ENCODE measurements at regions not wholly inside any gene's neighbourhood (a gene's known extent, or its start where the extent isn't known, plus 50 kb on each side); places are given as distances from the start of the nearest gene placed in this dataset.

DNA sequence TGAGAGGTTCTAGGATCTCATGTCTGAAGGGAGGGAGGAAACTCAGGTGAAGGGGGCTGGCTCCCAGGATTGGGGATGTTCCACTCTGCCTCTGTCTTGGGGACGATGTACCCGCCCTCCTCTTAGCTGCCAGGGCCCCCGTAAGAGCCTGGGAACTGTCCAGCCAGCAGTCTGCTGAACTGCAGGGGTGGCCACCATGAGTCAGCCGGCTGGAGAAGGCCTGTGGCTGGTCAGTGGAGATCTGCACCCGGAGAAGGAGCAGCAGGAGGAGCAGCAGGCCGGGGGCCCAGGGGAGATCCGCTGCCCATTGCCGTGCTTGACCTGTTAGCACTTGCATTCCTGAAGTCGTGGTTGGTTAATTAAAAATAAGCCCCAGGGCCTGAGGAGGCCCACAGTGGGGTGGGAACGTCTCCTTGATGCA lies 180.3 kb downstream of the TFCP2L1 start:
- no peak for DNase-seq (ENCODE audit: low read depth)
- H3K4me3 ChIP-seq (ENCODE audit: low read depth, low read length), result no peak overlapping the region
- TF ChIP-seq, protein P1, sequence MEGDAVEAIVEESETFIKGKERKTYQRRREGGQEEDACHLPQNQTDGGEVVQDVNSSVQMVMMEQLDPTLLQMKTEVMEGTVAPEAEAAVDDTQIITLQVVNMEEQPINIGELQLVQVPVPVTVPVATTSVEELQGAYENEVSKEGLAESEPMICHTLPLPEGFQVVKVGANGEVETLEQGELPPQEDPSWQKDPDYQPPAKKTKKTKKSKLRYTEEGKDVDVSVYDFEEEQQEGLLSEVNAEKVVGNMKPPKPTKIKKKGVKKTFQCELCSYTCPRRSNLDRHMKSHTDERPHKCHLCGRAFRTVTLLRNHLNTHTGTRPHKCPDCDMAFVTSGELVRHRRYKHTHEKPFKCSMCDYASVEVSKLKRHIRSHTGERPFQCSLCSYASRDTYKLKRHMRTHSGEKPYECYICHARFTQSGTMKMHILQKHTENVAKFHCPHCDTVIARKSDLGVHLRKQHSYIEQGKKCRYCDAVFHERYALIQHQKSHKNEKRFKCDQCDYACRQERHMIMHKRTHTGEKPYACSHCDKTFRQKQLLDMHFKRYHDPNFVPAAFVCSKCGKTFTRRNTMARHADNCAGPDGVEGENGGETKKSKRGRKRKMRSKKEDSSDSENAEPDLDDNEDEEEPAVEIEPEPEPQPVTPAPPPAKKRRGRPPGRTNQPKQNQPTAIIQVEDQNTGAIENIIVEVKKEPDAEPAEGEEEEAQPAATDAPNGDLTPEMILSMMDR (conservative IDR thresholded peaks at IDR 0.05; ENCODE audit: low read depth, low read length), result no peak

DNA sequence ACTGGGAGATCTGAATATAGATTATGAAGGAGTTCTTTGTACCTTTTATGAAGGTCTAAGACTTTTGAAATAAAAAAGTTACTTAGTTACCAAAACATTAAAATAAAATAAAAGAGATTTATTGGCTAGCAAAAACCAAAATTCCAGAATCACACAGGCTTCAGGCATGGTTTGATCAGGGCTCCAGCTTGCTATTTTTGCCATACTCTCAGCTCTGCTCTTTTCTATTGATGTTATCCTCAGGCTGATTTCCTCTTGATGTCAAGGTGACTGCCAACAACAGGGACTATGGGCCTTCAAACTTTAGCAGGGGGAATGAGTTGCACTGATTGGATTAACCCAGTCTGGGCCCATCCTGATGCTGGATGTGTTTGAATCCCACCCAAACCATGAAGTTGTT lies 174.1 kb downstream of the TFCP2L1 start:
- no peak overlapping the region for H3K4me3 ChIP-seq (ENCODE audit: low read depth, low read length)
- no peak for DNase-seq (ENCODE audit: low read depth)
- TF ChIP-seq, protein P1 (conservative IDR thresholded peaks at IDR 0.05; ENCODE audit: low read depth, low read length), result no peak

DNA sequence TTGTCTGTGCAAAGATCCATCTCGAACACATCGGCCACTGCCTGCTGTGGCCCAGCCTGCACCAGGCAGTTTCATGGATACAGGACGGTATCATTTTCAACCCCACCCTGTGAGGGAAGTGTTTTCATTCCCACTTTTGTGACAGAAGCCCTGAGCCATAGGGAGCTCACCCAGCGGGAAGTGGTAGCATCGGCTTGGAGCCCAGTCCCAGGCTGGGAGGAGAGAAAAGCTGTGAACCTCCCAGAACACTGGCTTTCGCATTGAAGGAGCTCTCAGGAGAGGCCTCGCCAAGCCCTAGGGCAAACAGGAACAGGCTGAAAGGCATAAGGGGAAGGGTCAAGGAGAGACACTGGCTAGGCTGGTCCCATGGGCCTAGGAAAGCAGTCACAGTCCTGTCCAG lies 166.1 kb downstream of the TFCP2L1 start:
- DNase-seq (ENCODE audit: low read depth), result no peak
- TF ChIP-seq, protein P1 (conservative IDR thresholded peaks at IDR 0.05; ENCODE audit: low read depth, low read length), result no peak

DNA sequence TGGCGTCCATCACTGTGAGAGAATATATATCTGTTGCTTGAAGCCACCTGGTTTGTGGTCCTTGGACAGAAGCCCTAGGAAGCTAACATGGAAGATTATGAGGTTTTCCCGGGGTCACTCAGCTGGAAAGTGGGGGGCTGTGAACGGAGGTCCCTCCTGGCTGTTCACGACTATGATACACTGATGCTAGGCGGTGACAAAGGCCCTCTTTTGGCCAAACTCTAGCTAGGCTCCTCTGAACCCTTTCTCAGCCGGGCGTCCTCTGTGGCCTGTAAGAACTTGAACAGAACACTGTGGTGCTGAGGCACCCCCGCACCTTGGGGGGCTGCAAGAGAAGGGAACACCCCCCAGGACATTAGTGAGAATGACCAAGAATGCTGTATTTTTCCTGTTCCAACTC lies 164.6 kb downstream of the TFCP2L1 start:
- no peak for DNase-seq (ENCODE audit: low read depth)
- TF ChIP-seq, protein P1 (conservative IDR thresholded peaks at IDR 0.05; ENCODE audit: low read depth, low read length), result no peak
- H3K4me3 ChIP-seq (ENCODE audit: low read depth, low read length), result no peak overlapping the region

More for the DNA sequence above, 166.1 kb downstream of the TFCP2L1 start:
- no peak overlapping the region for H3K4me3 ChIP-seq (ENCODE audit: low read depth, low read length)

DNA sequence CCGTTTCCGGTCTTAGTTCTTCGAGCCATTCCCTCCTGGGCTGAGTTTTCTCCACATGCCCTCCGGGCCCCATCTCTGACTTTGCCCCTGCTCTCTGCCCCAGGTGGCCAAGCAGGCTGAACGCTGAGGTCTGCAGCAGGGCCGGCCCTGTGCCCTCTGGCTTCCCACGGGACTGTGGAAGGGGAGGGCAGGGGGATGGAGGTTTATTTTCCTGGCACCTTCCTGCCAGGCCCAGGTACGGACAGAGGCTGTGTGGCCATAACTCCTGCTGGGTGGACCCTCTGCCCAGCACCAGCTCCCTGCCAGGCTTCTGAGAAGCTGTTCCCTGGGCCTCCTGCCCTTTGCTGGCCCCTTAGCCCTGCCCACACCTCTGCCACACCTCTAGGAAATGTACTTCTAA lies 164.0 kb downstream of the TFCP2L1 start:
- no peak overlapping the region for H3K4me3 ChIP-seq (ENCODE audit: low read depth, low read length)
- no peak for DNase-seq (ENCODE audit: low read depth)
- TF ChIP-seq, protein P1 (conservative IDR thresholded peaks at IDR 0.05; ENCODE audit: low read depth, low read length), result no peak

DNA sequence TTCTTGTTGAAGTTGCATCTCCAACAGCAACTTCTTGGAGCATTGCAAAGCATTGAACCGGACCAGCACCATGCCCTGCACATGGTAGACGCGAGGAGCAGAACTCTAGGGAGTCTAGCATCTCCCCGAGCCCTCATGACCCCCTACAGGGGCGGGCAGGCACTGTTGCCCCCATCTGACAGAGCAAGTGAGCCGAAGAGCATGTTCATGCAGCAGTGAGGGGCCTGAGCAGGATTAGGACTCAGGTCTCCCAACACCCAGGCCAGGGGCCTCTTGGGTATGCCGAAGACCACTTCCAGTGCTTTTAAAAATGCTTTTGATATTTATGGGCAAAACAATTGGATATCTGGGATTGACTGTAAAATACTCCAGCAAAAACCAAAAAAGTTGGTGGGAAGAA lies 163.3 kb downstream of the TFCP2L1 start:
- TF ChIP-seq, protein P1 (conservative IDR thresholded peaks at IDR 0.05; ENCODE audit: low read depth, low read length), result no peak

DNA sequence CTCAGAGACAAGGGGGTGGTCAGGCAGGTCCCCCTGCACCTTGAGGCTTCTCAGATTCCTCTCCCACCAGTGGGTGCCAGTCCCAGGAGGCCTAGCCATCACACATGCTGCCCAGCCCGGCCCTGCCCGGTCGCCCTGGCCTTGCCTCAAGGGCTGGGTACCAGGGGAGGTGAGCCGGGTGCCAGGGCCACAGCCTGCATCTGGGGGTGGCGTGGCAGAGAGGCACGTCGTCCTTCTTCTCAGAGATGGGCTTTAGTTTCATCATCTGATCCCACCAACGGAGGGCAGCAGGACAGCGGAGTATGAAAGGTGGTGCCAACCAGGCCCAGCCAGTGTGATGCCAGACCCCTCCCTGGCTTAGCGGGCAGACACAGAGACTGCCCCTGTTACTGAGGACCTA lies 161.7 kb downstream of the TFCP2L1 start:
- H3K4me3 ChIP-seq (ENCODE audit: low read depth, low read length), result no peak overlapping the region
- TF ChIP-seq, protein P1 (conservative IDR thresholded peaks at IDR 0.05; ENCODE audit: low read depth, low read length), result no peak
- DNase-seq (ENCODE audit: low read depth), result no peak

More for the DNA sequence above, 163.3 kb downstream of the TFCP2L1 start:
- DNase-seq (ENCODE audit: low read depth), result no peak
- H3K4me3 ChIP-seq (ENCODE audit: low read depth, low read length), result no peak overlapping the region

Measured in epithelial cell of proximal tubule (primary cell).